ENCODE measurements at regions not wholly inside any gene's neighbourhood (a gene's known extent, or its start where the extent isn't known, plus 50 kb on each side); places are given as distances from the start of the nearest gene placed in this dataset.

GRCh38 chr6:119598883-119599282 is 249.3 kb upstream of the MAN1A1 start:
- TF ChIP-seq GABPA (IDR thresholded peaks at IDR 0.05; ENCODE audit: borderline replicate concordance, insufficient read depth, low read length) (no peak), RNF2 (IDR thresholded peaks at IDR 0.05; ENCODE audit: borderline replicate concordance, low read depth, low read length, missing control alignments, poor library complexity, severe bottlenecking) (no peak), JUN (IDR thresholded peaks at IDR 0.05; ENCODE audit: low read depth, low read length) (no peak), SRF (IDR thresholded peaks at IDR 0.05; ENCODE audit: low read depth, low read length) (no peak), SIN3A (conservative IDR thresholded peaks at IDR 0.05 in 1 of 2, IDR thresholded peaks at IDR 0.05 in 1 of 2; ENCODE audit: low read depth in 1 of 2, low read length in 2 of 2) (no peak), POLR2AphosphoS5 (IDR thresholded peaks at IDR 0.05; ENCODE audit: low read depth, low read length) (no peak), TBP (IDR thresholded peaks at IDR 0.05; ENCODE audit: low read depth, low read length) (no peak), NANOG (IDR thresholded peaks at IDR 0.05; ENCODE audit: insufficient read depth, low read depth, low read length, poor library complexity, severe bottlenecking) (no peak)
- TF ChIP-seq, protein P1, sequence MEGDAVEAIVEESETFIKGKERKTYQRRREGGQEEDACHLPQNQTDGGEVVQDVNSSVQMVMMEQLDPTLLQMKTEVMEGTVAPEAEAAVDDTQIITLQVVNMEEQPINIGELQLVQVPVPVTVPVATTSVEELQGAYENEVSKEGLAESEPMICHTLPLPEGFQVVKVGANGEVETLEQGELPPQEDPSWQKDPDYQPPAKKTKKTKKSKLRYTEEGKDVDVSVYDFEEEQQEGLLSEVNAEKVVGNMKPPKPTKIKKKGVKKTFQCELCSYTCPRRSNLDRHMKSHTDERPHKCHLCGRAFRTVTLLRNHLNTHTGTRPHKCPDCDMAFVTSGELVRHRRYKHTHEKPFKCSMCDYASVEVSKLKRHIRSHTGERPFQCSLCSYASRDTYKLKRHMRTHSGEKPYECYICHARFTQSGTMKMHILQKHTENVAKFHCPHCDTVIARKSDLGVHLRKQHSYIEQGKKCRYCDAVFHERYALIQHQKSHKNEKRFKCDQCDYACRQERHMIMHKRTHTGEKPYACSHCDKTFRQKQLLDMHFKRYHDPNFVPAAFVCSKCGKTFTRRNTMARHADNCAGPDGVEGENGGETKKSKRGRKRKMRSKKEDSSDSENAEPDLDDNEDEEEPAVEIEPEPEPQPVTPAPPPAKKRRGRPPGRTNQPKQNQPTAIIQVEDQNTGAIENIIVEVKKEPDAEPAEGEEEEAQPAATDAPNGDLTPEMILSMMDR (IDR thresholded peaks at IDR 0.05; ENCODE audit: control extremely low read depth in 1 of 3, insufficient read depth in 1 of 3, low read depth in 1 of 3, low read length in 3 of 3), result no peak
